Superior temporal gyrus (tissue), 1 donor: ENCODE measurements at regions not wholly inside any gene's neighbourhood (a gene's known extent, or its start where the extent isn't known, plus 50 kb on each side); places are given as distances from the start of the nearest gene placed in this dataset.
A peak's percentile ranks its signal among the peaks of the same experiment; 100 is the strongest.

Source experiments
- DNase-seq: peaks from one replicate; pipeline ENCODE4 v3.0.0-alpha.2; 2016; ENCODE audit errors: extremely low spot score

- no peak for DNase-seq
Observed at GRCh38 chr2:190783513-190784263, 96.9 kb upstream of the GLS start.

GRCh38 chr2:190785334-190785733 is 95.3 kb upstream of the GLS start:
- no peak for DNase-seq

DNA sequence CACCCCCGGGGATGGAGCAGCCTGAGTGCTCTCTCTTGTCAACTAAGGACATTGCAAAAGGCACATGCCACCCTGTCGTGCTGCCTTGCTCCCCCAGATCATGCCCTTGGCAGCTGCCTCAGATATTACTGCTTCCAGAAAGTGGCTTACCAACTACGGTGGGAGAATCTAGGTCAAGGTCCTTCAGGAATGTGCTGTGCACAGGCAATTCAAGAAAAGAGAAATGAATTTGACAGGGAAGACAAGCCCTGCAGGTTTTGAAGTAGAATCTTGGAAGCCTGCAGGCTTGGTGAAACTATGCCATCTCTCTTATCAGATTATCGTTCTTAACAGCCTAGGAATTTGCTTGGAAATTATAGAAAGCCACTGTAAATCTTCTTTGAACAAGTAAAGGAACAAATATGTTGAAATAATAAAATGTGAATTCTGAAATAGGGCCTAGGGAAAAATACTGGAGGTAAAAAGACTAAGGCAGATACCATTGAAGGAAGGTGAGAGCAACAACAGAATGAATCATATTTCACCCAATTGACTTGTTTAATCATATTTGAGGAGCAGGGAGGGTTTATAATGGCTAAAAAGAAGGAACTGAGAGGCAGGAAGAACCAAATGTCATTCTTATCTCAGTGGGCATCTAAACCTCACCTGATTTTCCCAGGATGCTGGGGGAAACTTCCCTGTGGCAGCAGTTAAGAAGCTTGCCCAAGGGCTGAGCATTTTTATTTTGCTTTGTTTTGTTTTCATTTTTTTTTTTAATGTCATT is 94.0 kb upstream of the GLS start:
- no peak for DNase-seq

GRCh38 chr2:190787743-190788235 is 92.8 kb upstream of the GLS start:
- no peak for DNase-seq

GRCh38 chr2:190789074-190790004 is 91.3 kb upstream of the GLS start:
- DNase-seq, result no peak

DNA sequence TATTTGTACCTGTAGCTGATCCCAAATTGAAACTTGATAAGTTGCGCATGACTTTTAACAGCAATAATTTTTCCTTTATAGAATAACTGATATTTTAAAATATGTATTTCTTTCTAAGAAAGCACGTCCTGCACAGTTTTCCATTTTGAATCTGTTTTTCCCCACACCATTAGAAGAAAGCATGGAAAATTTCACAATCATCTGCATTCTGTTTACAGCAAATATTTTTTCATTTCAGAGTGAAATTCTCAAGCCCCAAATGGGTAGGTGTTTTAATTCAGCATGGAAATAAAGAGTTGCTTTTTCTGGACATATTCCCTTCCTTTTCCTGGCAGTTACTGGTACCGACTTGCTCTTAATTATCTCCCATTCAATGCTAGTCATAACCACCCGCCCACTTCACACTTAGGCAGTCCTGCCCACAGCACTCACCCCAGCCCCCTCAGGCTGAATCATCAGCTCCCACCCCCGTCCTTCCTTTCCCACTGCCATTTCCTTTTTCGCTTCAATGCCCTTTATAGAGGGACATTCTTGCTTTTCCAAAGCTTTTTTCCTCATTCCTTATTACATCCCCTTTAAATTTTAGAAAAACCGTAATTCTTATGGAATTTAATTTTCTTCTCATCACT is 89.2 kb upstream of the GLS start:
- DNase-seq, result no peak

DNA sequence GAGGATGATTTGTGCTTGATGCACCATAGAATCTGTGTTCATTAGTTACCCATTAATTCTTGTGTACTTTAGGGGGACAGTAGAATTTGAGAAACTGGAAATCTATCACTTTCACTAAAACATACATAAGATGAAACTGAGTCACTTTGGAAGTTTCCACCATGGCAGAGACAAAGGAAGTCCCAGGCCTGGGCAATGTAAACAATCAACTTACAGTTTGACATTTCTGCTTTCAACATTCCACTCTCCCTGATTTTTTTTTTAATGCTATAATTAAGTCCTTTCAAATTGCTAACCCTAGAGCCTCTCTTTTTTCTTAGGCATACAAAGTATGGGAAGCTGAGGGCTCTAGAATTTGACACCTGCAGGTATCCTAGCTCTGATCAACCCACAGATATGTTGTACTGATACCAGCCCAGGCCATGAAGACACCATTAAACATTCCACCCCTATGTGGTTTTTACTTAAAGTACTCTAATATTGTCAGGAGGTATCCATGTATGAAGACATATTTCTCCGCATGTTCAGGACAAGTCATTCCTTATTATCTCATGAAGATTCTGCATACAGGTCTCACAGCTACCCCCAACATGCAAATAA is 88.5 kb upstream of the GLS start:
- DNase-seq, result no peak

DNA sequence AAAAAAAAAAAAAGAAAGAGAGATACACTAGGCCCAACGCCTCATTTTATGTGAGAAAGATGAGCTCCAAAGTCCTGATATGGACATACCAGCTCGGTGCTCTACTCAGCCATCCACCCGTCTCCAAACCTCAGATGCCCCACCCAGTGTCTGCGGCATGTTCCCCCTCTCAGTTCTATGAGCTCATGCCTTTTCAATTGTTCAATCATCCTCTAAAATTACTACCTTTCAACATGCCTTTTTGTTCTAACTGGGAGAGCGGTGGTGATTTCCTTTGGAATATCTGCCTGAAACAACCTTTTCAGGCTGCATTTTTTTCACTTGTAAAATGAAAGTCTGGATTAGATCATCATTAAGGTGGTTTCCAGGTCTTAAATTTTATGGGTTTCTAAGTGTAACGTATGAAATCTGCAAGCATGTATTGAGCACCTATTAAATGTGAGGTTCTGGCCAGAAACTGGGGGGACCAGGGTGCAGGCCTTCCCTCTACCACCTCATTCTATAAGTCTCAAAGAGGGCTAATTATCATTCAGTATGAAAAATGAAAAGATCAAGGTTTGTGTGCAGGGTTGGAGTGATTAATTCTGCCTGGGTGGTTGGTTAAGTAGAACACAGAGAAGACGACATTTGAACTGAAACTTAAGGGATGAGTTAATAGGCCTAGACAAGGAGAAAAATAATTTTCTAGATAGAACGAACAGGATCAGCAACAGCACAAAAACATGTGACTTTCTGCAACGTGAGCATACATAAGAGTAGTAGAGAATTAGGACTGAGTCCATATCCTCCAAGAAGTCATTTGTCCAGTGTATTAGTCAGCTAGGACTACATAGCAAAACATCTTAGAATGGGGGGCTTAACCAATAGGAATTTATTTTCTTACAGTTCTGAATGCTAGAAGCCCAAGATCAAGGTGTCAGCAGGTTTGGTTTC is 87.4 kb upstream of the GLS start:
- DNase-seq, result no peak

DNA sequence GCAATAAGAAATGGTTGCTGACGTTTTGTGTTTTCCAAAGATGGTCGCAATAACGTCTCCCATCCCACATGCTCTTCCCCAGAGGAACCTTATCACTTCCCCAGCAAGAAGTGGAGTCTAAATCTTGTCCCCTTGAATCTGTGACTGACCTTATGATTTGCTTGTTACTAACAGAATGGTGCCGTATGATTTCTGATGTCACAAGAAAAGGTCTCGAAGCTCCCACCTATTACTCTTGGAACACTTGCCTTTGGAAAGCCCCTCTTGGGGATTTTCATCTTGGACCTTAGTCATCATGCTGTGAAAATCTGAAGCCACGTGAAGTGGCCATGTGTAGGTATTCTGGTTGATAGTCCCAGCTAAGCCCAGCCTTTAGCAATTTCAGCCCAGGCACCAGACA is 86.2 kb upstream of the GLS start:
- no peak for DNase-seq

DNA sequence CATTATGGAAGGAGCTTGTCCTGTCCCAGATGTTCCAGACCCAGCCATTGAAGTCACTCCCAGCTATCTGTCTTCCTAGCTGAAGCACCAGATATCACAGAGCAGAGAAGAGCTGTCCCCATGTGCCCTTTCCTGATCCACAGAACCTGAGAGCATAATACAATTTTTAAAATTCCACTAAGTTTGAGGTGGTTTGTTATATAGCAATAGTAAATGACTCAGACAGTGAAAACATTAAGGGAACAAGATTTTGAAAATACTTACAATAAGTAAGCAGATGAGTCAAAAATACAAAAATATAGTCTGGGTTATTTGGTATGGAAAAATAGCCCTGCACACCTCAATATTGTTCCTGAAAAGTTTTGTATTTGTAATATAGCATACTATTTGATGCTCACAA is 85.8 kb upstream of the GLS start:
- no peak for DNase-seq

DNA sequence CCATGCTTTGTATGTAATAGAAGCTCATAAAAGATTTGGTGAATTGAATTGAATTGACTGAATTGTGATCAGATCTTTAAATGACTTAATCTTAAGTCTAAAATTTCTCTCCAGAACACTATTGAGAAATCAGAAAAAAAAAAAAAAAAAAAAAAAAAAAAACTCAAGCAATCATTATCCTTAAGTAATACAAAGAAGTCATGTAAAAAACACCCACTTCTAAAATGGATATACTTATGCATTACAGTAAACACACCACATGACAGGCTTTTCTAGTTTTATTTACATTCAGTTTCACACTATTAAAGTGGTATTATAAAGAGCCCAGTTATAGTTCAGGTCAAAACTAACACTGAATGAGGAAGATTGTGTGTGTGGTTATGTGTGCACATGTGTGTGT is 84.9 kb upstream of the GLS start:
- no peak for DNase-seq

- DNase-seq, result no peak
Observed at GRCh38 chr2:190799999-190800398, 80.6 kb upstream of the GLS start.

GRCh38 chr2:190800528-190800927 is 80.1 kb upstream of the GLS start:
- no peak for DNase-seq

- no peak for DNase-seq
Observed at GRCh38 chr2:190802129-190802528, 78.5 kb upstream of the GLS start.

GRCh38 chr2:190802626-190803209 is 77.9 kb upstream of the GLS start:
- DNase-seq, result no peak

DNA sequence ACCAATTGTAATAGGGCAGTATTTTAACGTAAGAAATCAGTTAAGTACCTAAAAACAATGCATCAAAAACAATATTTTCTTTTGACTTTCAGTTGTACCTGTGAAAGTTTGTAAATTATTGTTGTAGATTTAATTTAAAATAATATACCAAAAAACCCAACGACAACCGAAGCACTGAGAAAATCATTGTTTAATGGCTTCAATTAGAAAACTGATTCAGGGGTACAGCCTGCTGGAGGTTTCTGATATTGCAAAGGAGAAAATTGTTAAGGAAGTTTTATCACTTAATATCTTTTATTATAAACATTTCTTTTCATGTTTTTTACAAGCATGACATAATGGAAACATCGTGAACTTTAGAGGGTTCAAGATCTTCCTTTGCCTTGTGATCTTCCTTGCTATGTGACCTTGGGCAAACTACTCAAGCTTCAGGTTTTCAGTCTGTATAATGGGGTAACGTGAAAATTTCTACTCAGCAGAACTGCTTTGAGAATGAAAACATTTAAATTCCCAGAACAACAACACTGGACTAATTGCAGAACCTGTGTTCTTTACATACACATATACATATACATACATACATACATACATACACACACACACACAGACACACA is 76.3 kb upstream of the GLS start:
- DNase-seq, result peak; percentile 81

GRCh38 chr2:190805126-190805525 is 75.5 kb upstream of the GLS start:
- DNase-seq, result no peak

DNA sequence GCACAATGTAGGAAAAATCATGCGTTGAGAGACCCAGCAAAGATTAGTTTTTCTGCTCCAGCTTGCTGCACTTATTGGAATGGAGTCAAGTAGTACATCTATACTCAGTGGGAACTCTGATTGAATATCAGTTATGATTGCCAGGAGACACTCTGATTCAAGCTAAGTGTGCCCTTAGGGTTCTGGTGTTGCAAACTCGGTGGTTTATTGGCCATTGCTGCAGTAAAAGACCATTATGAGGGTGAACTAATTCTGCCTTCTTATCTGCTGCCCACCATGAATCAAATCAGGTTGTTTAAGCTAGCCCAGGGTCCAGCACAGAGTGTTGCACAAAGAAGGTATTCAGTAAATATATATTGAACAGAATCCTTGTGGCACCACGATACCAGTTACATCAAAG is 74.8 kb upstream of the GLS start:
- DNase-seq, result no peak

- no peak for DNase-seq
Observed at GRCh38 chr2:190807886-190808285, 72.7 kb upstream of the GLS start.
